HEK293T (cell line): ENCODE measurements at regions not wholly inside any gene's neighbourhood (a gene's known extent, or its start where the extent isn't known, plus 50 kb on each side); places are given as distances from the start of the nearest gene placed in this dataset.

Experiments used
- CTCF ChIA-PET: fragments of 350-600 bp; formaldehyde crosslinking; extraction: SDS; loops from one replicate; lab custom pipeline; 2021; ENCODE audit warnings: antibody characterized with exemption, inconsistent platforms; lab: Yijun Ruan, JAX
- POLR2A ChIA-PET: fragments of 350-600 bp; formaldehyde crosslinking; extraction: SDS; loops from one replicate; lab custom pipeline; 2020; ENCODE audit warnings: antibody characterized with exemption, inconsistent platforms; lab: Yijun Ruan, JAX
- DNase-seq: peaks from one replicate; pipeline ENCODE4 v3.0.0; 2012; ENCODE audit warnings: mixed read lengths; ENCODE audit errors: extremely low spot score
- ARNT ChIP-seq: fragments of 450-650 bp; IDR thresholded peaks from 2 replicates; pipeline ENCODE4 v1.6.1; 2017; ENCODE audit warnings: mild to moderate bottlenecking
- BHLHE40 ChIP-seq: fragments of 450-650 bp; IDR thresholded peaks from 2 replicates; pipeline ENCODE4 v1.6.1; 2016; ENCODE audit warnings: mild to moderate bottlenecking, moderate library complexity, borderline replicate concordance
- CTBP1 ChIP-seq: fragments of 450-650 bp; IDR thresholded peaks from 2 replicates; pipeline ENCODE4 v1.6.1; 2016; ENCODE audit warnings: borderline replicate concordance
- ELF4 ChIP-seq: fragments of 450-650 bp; IDR thresholded peaks from 2 replicates; pipeline ENCODE4 v1.6.1; 2017; ENCODE audit warnings: antibody characterized with exemption
- FOXA1 ChIP-seq: fragments of 450-650 bp; IDR thresholded peaks from 2 replicates; pipeline ENCODE4 v1.6.1; 2016; ENCODE audit warnings: mild to moderate bottlenecking
- FOXK2 ChIP-seq: fragments of 450-650 bp; IDR thresholded peaks from 2 replicates; pipeline ENCODE4 v1.6.1; 2016; ENCODE audit warnings: mild to moderate bottlenecking
- FOXM1 ChIP-seq: fragments of 450-650 bp; IDR thresholded peaks from 2 replicates; pipeline ENCODE4 v1.6.1; 2017; ENCODE audit warnings: mild to moderate bottlenecking, borderline replicate concordance
- HDGF ChIP-seq: fragments of 450-650 bp; IDR thresholded peaks from 2 replicates; pipeline ENCODE4 v1.6.1; 2017; ENCODE audit warnings: antibody characterized with exemption, borderline replicate concordance
- L3MBTL2 ChIP-seq: fragments of 450-650 bp; conservative IDR thresholded peaks from 2 replicates; pipeline ENCODE4 v1.6.1; 2016; ENCODE audit warnings: mild to moderate bottlenecking
- LEF1 ChIP-seq: fragments of 450-650 bp; IDR thresholded peaks from 2 replicates; pipeline ENCODE4 v1.6.1; 2017; ENCODE audit warnings: mild to moderate bottlenecking, borderline replicate concordance
- NFRKB ChIP-seq: fragments of 450-650 bp; IDR thresholded peaks from 2 replicates; pipeline ENCODE4 v1.6.1; 2016; ENCODE audit warnings: mild to moderate bottlenecking, moderate library complexity
- PKNOX1 ChIP-seq: fragments of 450-650 bp; IDR thresholded peaks from 2 replicates; pipeline ENCODE4 v1.6.1; 2016
- SP1 ChIP-seq: fragments of 450-650 bp; IDR thresholded peaks from 2 replicates; pipeline ENCODE4 v1.6.1; 2017
- SUZ12 ChIP-seq: fragments of 450-650 bp; IDR thresholded peaks from 2 replicates; pipeline ENCODE4 v1.6.1; 2016; ENCODE audit warnings: mild to moderate bottlenecking
- TARDBP ChIP-seq: fragments of 450-650 bp; IDR thresholded peaks from 2 replicates; pipeline ENCODE4 v1.6.1; 2016
- ZNF384 ChIP-seq: fragments of 450-650 bp; IDR thresholded peaks from 2 replicates; pipeline ENCODE4 v1.6.1; 2016

DNA sequence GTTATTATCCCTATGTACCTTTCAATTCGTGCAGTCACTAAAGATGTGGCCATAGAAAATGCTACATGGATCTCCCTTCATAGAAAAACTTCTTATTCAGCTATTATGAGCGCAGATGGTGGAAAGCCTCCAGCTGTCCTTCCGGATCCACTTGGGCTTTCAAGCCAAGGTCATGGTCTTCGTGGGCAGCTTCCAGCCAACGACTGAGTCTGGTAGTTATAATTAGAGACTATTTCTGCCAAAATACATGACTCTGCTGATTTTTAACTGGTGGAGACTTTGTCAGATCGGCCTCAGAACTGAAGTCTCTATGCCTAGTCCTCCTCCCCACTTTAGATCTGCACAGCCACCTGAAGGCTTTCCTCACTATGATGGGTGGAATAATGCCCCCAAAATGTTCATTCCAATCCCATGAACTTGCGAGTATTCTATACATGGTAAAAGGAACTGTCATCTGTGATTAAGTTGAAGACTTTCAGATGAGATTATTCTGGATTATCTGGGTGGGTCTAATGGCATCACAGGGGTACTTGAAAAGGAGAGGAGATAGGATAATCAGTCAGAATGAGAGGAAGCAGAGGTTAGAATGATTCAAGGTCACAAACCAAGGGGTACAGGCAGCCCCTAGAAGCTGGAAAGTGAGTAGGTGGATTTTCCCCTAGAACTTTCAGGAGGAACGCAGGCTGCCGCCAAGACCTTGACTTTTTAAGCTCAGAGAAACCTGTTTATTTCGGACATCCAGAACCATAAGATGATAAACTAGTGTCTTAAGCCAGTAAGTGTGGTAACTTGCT, 171.1 kb upstream of the CXCL13 start:
- POLR2A ChIA-PET = no interaction called here

GRCh38 chr4:77437079-77437478, 168.5 kb upstream of the CXCL13 start:
- no peak for DNase-seq
- ChIA-PET CTCF (no interaction called here), POLR2A (no interaction called here)
- no peak for TF ChIP-seq L3MBTL2
- TF ChIP-seq PKNOX1 = no peak
- no peak for TF ChIP-seq ELF4
- no peak for TF ChIP-seq SUZ12
- TF ChIP-seq FOXM1 = no peak
- no peak for TF ChIP-seq SP1
- no peak for TF ChIP-seq NFRKB
- no peak for TF ChIP-seq CTBP1
- no peak for TF ChIP-seq LEF1
- no peak for TF ChIP-seq ARNT
- no peak for TF ChIP-seq HDGF
- no peak for TF ChIP-seq BHLHE40
- TF ChIP-seq FOXA1 = no peak
- no peak for TF ChIP-seq TARDBP
- TF ChIP-seq FOXK2 = no peak
- no peak for TF ChIP-seq ZNF384

More for the DNA sequence above, 171.1 kb upstream of the CXCL13 start:
- no peak for DNase-seq
- TF ChIP-seq FOXA1 (no peak), SP1 (no peak), FOXK2 (no peak), ZNF384 (no peak), NFRKB (no peak), FOXM1 (no peak), ARNT (no peak), PKNOX1 (no peak), BHLHE40 (no peak)
- CTCF ChIA-PET = no interaction called here

DNA sequence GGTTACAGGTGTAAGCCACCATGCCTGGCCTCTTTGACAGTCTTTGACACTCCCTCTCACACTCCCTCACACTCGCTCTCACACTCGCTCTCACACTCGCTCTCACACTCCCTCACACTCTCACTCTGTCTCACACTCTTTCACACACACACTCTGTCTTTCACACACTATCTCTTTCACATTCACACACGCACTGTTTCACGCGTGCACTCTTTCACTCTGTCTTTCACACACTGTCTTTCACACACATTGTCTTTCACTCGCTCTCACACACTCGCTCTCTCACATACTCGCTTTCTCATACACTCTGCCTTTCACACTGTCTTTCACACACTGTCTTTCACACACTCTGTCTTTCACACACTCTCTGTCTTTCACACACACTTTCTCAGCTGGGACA, 167.1 kb upstream of the CXCL13 start:
- ChIA-PET CTCF (no interaction called here), POLR2A (no interaction called here)
- no peak for DNase-seq
- no peak for TF ChIP-seq HDGF
- no peak for TF ChIP-seq ZNF384
- no peak for TF ChIP-seq TARDBP
- no peak for TF ChIP-seq SUZ12
- no peak for TF ChIP-seq FOXK2
- no peak for TF ChIP-seq FOXM1
- no peak for TF ChIP-seq FOXA1
- TF ChIP-seq ARNT = no peak
- TF ChIP-seq L3MBTL2 = no peak
- TF ChIP-seq ELF4 = no peak
- no peak for TF ChIP-seq SP1
- TF ChIP-seq PKNOX1 = no peak
- TF ChIP-seq CTBP1 = no peak

GRCh38 chr4:77443941-77444340, 161.7 kb upstream of the CXCL13 start:
- CTCF ChIA-PET = no interaction called here
- POLR2A ChIA-PET = no interaction called here
- TF ChIP-seq ZNF384 (no peak), PKNOX1 (no peak), ELF4 (no peak), LEF1 (no peak), SP1 (no peak), ARNT (no peak), BHLHE40 (no peak), HDGF (no peak), L3MBTL2 (no peak), SUZ12 (no peak), CTBP1 (no peak), FOXK2 (no peak), FOXM1 (no peak), TARDBP (no peak), NFRKB (no peak), FOXA1 (no peak)
- DNase-seq = no peak

DNA sequence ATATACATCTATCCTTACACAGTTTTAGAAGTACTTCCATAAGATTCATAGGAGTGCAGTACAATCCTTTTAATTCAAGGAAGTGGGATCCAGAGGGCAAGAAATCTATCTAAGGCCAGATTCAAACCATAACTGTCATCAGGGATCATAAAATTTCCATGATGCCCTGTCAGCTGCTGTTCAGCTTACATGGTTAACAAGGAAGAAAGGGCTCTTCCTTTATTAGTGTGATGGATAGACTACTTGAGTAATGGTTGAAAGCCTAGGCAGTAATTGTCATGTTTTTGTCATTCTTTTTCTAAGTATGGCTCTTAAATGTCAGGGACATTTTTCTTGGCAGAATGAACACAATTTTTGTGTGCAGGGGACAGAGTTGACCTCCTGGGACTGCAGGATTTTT, 159.8 kb upstream of the CXCL13 start:
- TF ChIP-seq SP1 (no peak), L3MBTL2 (no peak), LEF1 (no peak), ZNF384 (no peak)
- POLR2A ChIA-PET = no interaction called here
- CTCF ChIA-PET = no interaction called here

GRCh38 chr4:77446601-77447000, 159.0 kb upstream of the CXCL13 start:
- no peak for DNase-seq
- ChIA-PET CTCF (no interaction called here), POLR2A (no interaction called here)
- TF ChIP-seq ELF4 = no peak
- no peak for TF ChIP-seq FOXM1
- no peak for TF ChIP-seq BHLHE40

More for the DNA sequence above, 159.8 kb upstream of the CXCL13 start:
- no peak for DNase-seq
